Liver (tissue), 8 donors: ENCODE measurements at regions not wholly inside any gene's neighbourhood (a gene's known extent, or its start where the extent isn't known, plus 50 kb on each side); places are given as distances from the start of the nearest gene placed in this dataset.

ENCODE experiments used
- DNase-seq: peaks from one replicate; pipeline ENCODE4 v3.0.0-alpha.2; 2017; ENCODE audit warnings: low spot score
- H3K27ac ChIP-seq, 2 donors: one replicate each; pipeline ENCODE4 v1.7.0; 2013; ENCODE audit warnings: inconsistent platforms in 2 of 2, low read length in 2 of 2, control low read depth in 1 of 2, low read depth in 1 of 2, mild to moderate bottlenecking in 1 of 2
- H3K27me3 ChIP-seq, 4 donors: one replicate each; pipeline versions ENCODE4 v1.6.1 to v1.7.0; 2013; ENCODE audit warnings: low read length in 3 of 4, inconsistent platforms in 1 of 4, mild to moderate bottlenecking in 1 of 4, moderate library complexity in 1 of 4; ENCODE audit not compliant: control insufficient read depth in 4 of 4, insufficient read depth in 4 of 4
- H3K36me3 ChIP-seq, 4 donors: one replicate each; pipeline versions ENCODE4 v1.6.1 to v1.7.0; 2013; ENCODE audit warnings: low read length in 3 of 4, mild to moderate bottlenecking in 3 of 4, low read depth in 1 of 4, moderate library complexity in 1 of 4; ENCODE audit not compliant: control insufficient read depth in 4 of 4, insufficient read depth in 3 of 4
- H3K4me1 ChIP-seq, 4 donors: one replicate each; pipeline versions ENCODE4 v1.6.1 to v1.7.0; 2013; ENCODE audit warnings: low read length in 3 of 4, mild to moderate bottlenecking in 3 of 4, moderate library complexity in 1 of 4; ENCODE audit not compliant: control insufficient read depth in 4 of 4, insufficient read depth in 4 of 4
- H3K4me3 ChIP-seq, 3 donors: one replicate each; pipeline versions ENCODE4 v1.6.1 to v1.7.0; 2013; ENCODE audit warnings: low read length in 3 of 3, control low read depth in 1 of 3, low read depth in 1 of 3, mild to moderate bottlenecking in 1 of 3
- H3K9ac ChIP-seq, 2 donors: one replicate each; pipeline ENCODE4 v1.7.0; 2013; ENCODE audit warnings: low read length in 2 of 2, mild to moderate bottlenecking in 2 of 2, moderate library complexity in 2 of 2, control low read depth in 1 of 2, low read depth in 1 of 2
- H3K9me3 ChIP-seq, 4 donors: one replicate each; pipeline versions ENCODE4 v1.6.1 to v1.7.0; 2013; ENCODE audit warnings: low read length in 3 of 4; ENCODE audit not compliant: control insufficient read depth in 4 of 4
- EGR1 ChIP-seq, 2 donors: IDR thresholded peaks; 2 replicates each; pipeline ENCODE4 v1.6.1; 2016 to 2018; ENCODE audit warnings: antibody characterized with exemption in 2 of 2, low read depth in 2 of 2
- FOXA1 ChIP-seq: IDR thresholded peaks from 2 replicates; pipeline ENCODE4 v1.6.1; 2016; ENCODE audit warnings: antibody characterized with exemption
- FOXA2 ChIP-seq: IDR thresholded peaks from 2 replicates; pipeline ENCODE4 v1.6.1; 2016; ENCODE audit warnings: antibody characterized with exemption
- GABPA ChIP-seq, 2 donors: IDR thresholded peaks in 1 of 2; conservative IDR thresholded peaks in 1 of 2; 2 replicates each; pipeline ENCODE4 v1.6.1; 2016; ENCODE audit warnings: antibody characterized with exemption in 2 of 2, mild to moderate bottlenecking in 1 of 2, moderate library complexity in 1 of 2
- HNF4A ChIP-seq, 2 donors: conservative IDR thresholded peaks; 2 replicates each; pipeline ENCODE4 v1.6.1; 2016; ENCODE audit warnings: antibody characterized with exemption in 2 of 2, mild to moderate bottlenecking in 2 of 2
- HNF4G ChIP-seq: IDR thresholded peaks from 2 replicates; pipeline ENCODE4 v1.6.1; 2016; ENCODE audit warnings: antibody characterized with exemption
- JUND ChIP-seq, 2 donors: IDR thresholded peaks; 2 replicates each; pipeline ENCODE4 v1.6.1; 2016; ENCODE audit warnings: antibody characterized with exemption in 2 of 2
- NR2F2 ChIP-seq: IDR thresholded peaks from 2 replicates; pipeline ENCODE4 v1.6.1; 2016; ENCODE audit warnings: antibody characterized with exemption
- RAD21 ChIP-seq, 2 donors: IDR thresholded peaks; 2 replicates each; pipeline ENCODE4 v1.6.1; 2016; ENCODE audit warnings: antibody characterized with exemption in 2 of 2, mild to moderate bottlenecking in 2 of 2
- RXRA ChIP-seq, 2 donors: IDR thresholded peaks; 2 replicates each; pipeline ENCODE4 v1.6.1; 2017 to 2018; ENCODE audit warnings: antibody characterized with exemption in 2 of 2, mild to moderate bottlenecking in 1 of 2
- TAF1 ChIP-seq: conservative IDR thresholded peaks from 2 replicates; pipeline ENCODE4 v1.6.1; 2016; ENCODE audit warnings: antibody characterized with exemption, mild to moderate bottlenecking
- YY1 ChIP-seq: IDR thresholded peaks from 2 replicates; pipeline ENCODE4 v1.6.1; 2016; ENCODE audit warnings: antibody characterized with exemption, mild to moderate bottlenecking
- whole genome bisulfite sequencing: extraction: QIAGEN DNeasy Blood & Tissue Kit; methylation state at CpG from one replicate; pipeline ENCODE4 v1.1.7; 2013; 5-methylcytosine and 5-hydroxymethylcytosine counted together
- TF ChIP-seq, protein P1 (sequence below): IDR thresholded peaks from 2 replicates; pipeline ENCODE4 v1.6.1; 2016; ENCODE audit warnings: antibody characterized with exemption
- TF ChIP-seq, protein P2 (sequence below): fragments of 150-350 bp; IDR thresholded peaks from 2 replicates; pipeline ENCODE4 v1.5.1; 2017; ENCODE audit warnings: improper control_type of control experiment, low read depth, low read length; ENCODE audit not compliant: missing input control
- TF ChIP-seq, protein P3 (sequence below): IDR thresholded peaks from 2 replicates; pipeline ENCODE4 v1.6.1; 2016; ENCODE audit warnings: antibody characterized with exemption, mild to moderate bottlenecking
- TF ChIP-seq, protein P4 (sequence below): IDR thresholded peaks from 2 replicates; pipeline ENCODE4 v1.6.1; 2016; ENCODE audit warnings: antibody characterized with exemption
- donor health status: healthy.
- donor health status: healthy.
- donor health status: healthy.
- donor health status: healthy.
- donor health status: healthy.

DNA sequence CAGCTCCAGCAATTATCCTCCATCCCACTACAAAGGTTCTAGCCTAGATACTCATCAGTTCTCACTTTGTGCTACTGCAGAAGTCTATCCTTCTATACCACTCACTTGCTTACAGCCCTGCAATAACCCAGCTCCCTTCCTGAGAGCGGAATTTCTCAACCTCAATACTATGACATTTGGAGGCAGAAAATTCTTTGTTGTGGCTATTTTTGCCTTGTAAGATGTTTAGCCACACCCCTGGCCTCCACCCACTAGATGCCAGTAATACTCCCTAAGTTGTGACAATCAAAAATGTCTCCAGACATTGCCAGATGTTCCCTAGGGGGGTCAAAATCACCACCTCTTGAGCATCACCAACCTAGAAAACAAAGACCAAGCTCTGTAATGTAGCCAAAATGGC is 149.5 kb downstream of the QDPR start:
- Histone ChIP-seq H3K27ac (no peak overlapping the region), H3K9ac (no peak overlapping the region), H3K27me3 (peaks cover 0 to 3% (median 0%) of the 10 kb centered on the region in 4 donors), H3K36me3 (no peaks in the 10 kb centered on the region), H3K4me3 (no peak overlapping the region), H3K4me1 (no peaks in the 10 kb centered on the region), H3K9me3 (no peaks in the 10 kb centered on the region)
- WGBS, result 83% methylated on average over 1 of the region's 1 CpG
- no peak for DNase-seq
- no peak for TF ChIP-seq FOXA2
- no peak for TF ChIP-seq RXRA (IDR thresholded peaks at IDR 0.05)
- no peak for TF ChIP-seq NR2F2
- TF ChIP-seq, protein P1, sequence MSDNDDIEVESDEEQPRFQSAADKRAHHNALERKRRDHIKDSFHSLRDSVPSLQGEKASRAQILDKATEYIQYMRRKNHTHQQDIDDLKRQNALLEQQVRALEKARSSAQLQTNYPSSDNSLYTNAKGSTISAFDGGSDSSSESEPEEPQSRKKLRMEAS, result no peak
- TF ChIP-seq, protein P2, sequence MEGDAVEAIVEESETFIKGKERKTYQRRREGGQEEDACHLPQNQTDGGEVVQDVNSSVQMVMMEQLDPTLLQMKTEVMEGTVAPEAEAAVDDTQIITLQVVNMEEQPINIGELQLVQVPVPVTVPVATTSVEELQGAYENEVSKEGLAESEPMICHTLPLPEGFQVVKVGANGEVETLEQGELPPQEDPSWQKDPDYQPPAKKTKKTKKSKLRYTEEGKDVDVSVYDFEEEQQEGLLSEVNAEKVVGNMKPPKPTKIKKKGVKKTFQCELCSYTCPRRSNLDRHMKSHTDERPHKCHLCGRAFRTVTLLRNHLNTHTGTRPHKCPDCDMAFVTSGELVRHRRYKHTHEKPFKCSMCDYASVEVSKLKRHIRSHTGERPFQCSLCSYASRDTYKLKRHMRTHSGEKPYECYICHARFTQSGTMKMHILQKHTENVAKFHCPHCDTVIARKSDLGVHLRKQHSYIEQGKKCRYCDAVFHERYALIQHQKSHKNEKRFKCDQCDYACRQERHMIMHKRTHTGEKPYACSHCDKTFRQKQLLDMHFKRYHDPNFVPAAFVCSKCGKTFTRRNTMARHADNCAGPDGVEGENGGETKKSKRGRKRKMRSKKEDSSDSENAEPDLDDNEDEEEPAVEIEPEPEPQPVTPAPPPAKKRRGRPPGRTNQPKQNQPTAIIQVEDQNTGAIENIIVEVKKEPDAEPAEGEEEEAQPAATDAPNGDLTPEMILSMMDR, result no peak
- no peak for TF ChIP-seq JUND (IDR thresholded peaks at IDR 0.05)

DNA sequence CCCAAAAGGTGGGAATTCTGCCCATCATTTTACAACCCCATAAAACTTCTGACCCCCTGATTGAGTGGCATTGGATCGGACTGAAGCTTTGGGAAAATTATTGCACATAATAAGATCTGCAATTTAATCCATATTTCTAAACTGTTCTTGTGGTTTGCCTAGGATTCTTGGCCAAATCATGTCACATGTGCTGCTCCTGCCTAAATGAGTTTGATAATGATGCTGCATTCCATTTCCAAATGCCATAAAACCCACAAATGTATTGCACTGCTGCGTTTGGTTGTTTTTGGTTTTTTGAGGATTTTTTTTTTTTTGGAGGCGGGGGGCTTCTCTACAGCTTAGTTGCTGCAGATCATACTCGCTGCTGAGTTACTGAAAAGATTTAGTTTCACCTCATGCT is 153.6 kb downstream of the QDPR start:
- 89% methylated on average over 4 of the region's 4 CpGs for WGBS
- Histone ChIP-seq H3K9ac (no peak overlapping the region), H3K27ac (no peak overlapping the region), H3K4me3 (no peak overlapping the region), H3K36me3 (no peaks in the 10 kb centered on the region), H3K27me3 (peaks cover 0 to 7% (median 0%) of the 10 kb centered on the region in 4 donors), H3K9me3 (no peaks in the 10 kb centered on the region), H3K4me1 (no peaks in the 10 kb centered on the region)
- DNase-seq, result no peak
- no peak for TF ChIP-seq FOXA1
- TF ChIP-seq RXRA (IDR thresholded peaks at IDR 0.05), result no peak
- TF ChIP-seq, protein P1, result no peak
- TF ChIP-seq GABPA (IDR thresholded peaks at IDR 0.05 in 1 of 2, conservative IDR thresholded peaks at IDR 0.05 in 1 of 2), result no peak
- TF ChIP-seq RAD21 (IDR thresholded peaks at IDR 0.05), result no peak
- TF ChIP-seq, protein P3, sequence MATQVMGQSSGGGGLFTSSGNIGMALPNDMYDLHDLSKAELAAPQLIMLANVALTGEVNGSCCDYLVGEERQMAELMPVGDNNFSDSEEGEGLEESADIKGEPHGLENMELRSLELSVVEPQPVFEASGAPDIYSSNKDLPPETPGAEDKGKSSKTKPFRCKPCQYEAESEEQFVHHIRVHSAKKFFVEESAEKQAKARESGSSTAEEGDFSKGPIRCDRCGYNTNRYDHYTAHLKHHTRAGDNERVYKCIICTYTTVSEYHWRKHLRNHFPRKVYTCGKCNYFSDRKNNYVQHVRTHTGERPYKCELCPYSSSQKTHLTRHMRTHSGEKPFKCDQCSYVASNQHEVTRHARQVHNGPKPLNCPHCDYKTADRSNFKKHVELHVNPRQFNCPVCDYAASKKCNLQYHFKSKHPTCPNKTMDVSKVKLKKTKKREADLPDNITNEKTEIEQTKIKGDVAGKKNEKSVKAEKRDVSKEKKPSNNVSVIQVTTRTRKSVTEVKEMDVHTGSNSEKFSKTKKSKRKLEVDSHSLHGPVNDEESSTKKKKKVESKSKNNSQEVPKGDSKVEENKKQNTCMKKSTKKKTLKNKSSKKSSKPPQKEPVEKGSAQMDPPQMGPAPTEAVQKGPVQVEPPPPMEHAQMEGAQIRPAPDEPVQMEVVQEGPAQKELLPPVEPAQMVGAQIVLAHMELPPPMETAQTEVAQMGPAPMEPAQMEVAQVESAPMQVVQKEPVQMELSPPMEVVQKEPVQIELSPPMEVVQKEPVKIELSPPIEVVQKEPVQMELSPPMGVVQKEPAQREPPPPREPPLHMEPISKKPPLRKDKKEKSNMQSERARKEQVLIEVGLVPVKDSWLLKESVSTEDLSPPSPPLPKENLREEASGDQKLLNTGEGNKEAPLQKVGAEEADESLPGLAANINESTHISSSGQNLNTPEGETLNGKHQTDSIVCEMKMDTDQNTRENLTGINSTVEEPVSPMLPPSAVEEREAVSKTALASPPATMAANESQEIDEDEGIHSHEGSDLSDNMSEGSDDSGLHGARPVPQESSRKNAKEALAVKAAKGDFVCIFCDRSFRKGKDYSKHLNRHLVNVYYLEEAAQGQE, result no peak
- no peak for TF ChIP-seq HNF4G
- no peak for TF ChIP-seq YY1
- no peak for TF ChIP-seq JUND (IDR thresholded peaks at IDR 0.05)
- TF ChIP-seq EGR1 (IDR thresholded peaks at IDR 0.05; ENCODE audit: low read depth in 2 of 2), result no peak
- TF ChIP-seq, protein P4, sequence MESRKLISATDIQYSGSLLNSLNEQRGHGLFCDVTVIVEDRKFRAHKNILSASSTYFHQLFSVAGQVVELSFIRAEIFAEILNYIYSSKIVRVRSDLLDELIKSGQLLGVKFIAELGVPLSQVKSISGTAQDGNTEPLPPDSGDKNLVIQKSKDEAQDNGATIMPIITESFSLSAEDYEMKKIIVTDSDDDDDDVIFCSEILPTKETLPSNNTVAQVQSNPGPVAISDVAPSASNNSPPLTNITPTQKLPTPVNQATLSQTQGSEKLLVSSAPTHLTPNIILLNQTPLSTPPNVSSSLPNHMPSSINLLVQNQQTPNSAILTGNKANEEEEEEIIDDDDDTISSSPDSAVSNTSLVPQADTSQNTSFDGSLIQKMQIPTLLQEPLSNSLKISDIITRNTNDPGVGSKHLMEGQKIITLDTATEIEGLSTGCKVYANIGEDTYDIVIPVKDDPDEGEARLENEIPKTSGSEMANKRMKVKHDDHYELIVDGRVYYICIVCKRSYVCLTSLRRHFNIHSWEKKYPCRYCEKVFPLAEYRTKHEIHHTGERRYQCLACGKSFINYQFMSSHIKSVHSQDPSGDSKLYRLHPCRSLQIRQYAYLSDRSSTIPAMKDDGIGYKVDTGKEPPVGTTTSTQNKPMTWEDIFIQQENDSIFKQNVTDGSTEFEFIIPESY, result no peak
- no peak for TF ChIP-seq HNF4A (conservative IDR thresholded peaks at IDR 0.05)
- TF ChIP-seq TAF1, result no peak
- TF ChIP-seq, protein P2, result no peak
